ENCODE measurements at regions not wholly inside any gene's neighbourhood (a gene's known extent, or its start where the extent isn't known, plus 50 kb on each side); places are given as distances from the start of the nearest gene placed in this dataset.
"Not testable (repeated sequence)": the region's sequence is repeated elsewhere in the genome, so short reads cannot be mapped to it uniquely, and the experiment has no call there.

GRCh38 chr19:29040951-29041350 lies 172.0 kb downstream of the UQCRFS1 start:
- no peak for TF ChIP-seq CTCF (IDR thresholded peaks at IDR 0.05; ENCODE audit: poor library complexity, severe bottlenecking)
- no peaks in the 10 kb centered on the region for H3K36me3 ChIP-seq (ENCODE audit: low read depth)
- H3K27ac ChIP-seq (ENCODE audit: poor library complexity, severe bottlenecking): no peak overlapping the region
- H3K9me3 ChIP-seq (ENCODE audit: severe bottlenecking): no peaks in the 10 kb centered on the region
- no peaks in the 10 kb centered on the region for H3K4me1 ChIP-seq (ENCODE audit: insufficient read depth, poor library complexity, severe bottlenecking)
- ATAC-seq (ENCODE audit: low read depth) (peak; percentile 17; the same call in 1 of the 3 replicates), DNase-seq (ENCODE audit: low spot score) (no peak)
- no peaks in the 10 kb centered on the region for H3K27me3 ChIP-seq (ENCODE audit: insufficient read depth, poor library complexity, severe bottlenecking)
- no peak overlapping the region for H3K4me3 ChIP-seq (ENCODE audit: severe bottlenecking)

- DNase-seq (ENCODE audit: low spot score) (no peak), ATAC-seq (ENCODE audit: low read depth) (no peak)
- Histone ChIP-seq H3K27ac (ENCODE audit: poor library complexity, severe bottlenecking) (no peak overlapping the region), H3K27me3 (ENCODE audit: insufficient read depth, poor library complexity, severe bottlenecking) (no peaks in the 10 kb centered on the region), H3K4me1 (ENCODE audit: insufficient read depth, poor library complexity, severe bottlenecking) (no peaks in the 10 kb centered on the region), H3K36me3 (ENCODE audit: low read depth) (no peaks in the 10 kb centered on the region), H3K9me3 (ENCODE audit: severe bottlenecking) (no peaks in the 10 kb centered on the region), H3K4me3 (ENCODE audit: severe bottlenecking) (no peak overlapping the region)
- no peak for TF ChIP-seq CTCF (IDR thresholded peaks at IDR 0.05; ENCODE audit: poor library complexity, severe bottlenecking)
Measured at GRCh38 chr19:29040292-29040691, 172.7 kb downstream of the UQCRFS1 start.

GRCh38 chr19:29039036-29039435 lies 173.9 kb downstream of the UQCRFS1 start:
- H3K4me3 ChIP-seq (ENCODE audit: severe bottlenecking); H3K36me3 ChIP-seq (ENCODE audit: low read depth); H3K27ac ChIP-seq (ENCODE audit: poor library complexity, severe bottlenecking); H3K4me1 ChIP-seq (ENCODE audit: insufficient read depth, poor library complexity, severe bottlenecking); H3K27me3 ChIP-seq (ENCODE audit: insufficient read depth, poor library complexity, severe bottlenecking); H3K9me3 ChIP-seq (ENCODE audit: severe bottlenecking); DNase-seq (ENCODE audit: low spot score); ATAC-seq (ENCODE audit: low read depth): not testable (repeated sequence)

GRCh38 chr19:29031216-29031615 lies 181.7 kb downstream of the UQCRFS1 start:
- ATAC-seq (ENCODE audit: low read depth): no peak
- Histone ChIP-seq H3K36me3 (ENCODE audit: low read depth) (no peaks in the 10 kb centered on the region), H3K4me3 (ENCODE audit: severe bottlenecking) (no peak overlapping the region), H3K9me3 (ENCODE audit: severe bottlenecking) (no peaks in the 10 kb centered on the region), H3K4me1 (ENCODE audit: insufficient read depth, poor library complexity, severe bottlenecking) (no peaks in the 10 kb centered on the region), H3K27ac (ENCODE audit: poor library complexity, severe bottlenecking) (no peak overlapping the region), H3K27me3 (ENCODE audit: insufficient read depth, poor library complexity, severe bottlenecking) (no peaks in the 10 kb centered on the region)
- DNase-seq (ENCODE audit: low spot score): no peak
- no peak for TF ChIP-seq CTCF (IDR thresholded peaks at IDR 0.05; ENCODE audit: poor library complexity, severe bottlenecking)

GRCh38 chr19:29029268-29029958 lies 183.5 kb downstream of the UQCRFS1 start:
- no peaks in the 10 kb centered on the region for H3K4me1 ChIP-seq (ENCODE audit: insufficient read depth, poor library complexity, severe bottlenecking)
- H3K9me3 ChIP-seq (ENCODE audit: severe bottlenecking): no peaks in the 10 kb centered on the region
- no peak overlapping the region for H3K27ac ChIP-seq (ENCODE audit: poor library complexity, severe bottlenecking)
- no peak for TF ChIP-seq CTCF (IDR thresholded peaks at IDR 0.05; ENCODE audit: poor library complexity, severe bottlenecking)
- H3K4me3 ChIP-seq (ENCODE audit: severe bottlenecking): no peak overlapping the region
- no peaks in the 10 kb centered on the region for H3K27me3 ChIP-seq (ENCODE audit: insufficient read depth, poor library complexity, severe bottlenecking)
- no peak for DNase-seq (ENCODE audit: low spot score)
- ATAC-seq (ENCODE audit: low read depth): no peak
- H3K36me3 ChIP-seq (ENCODE audit: low read depth): no peaks in the 10 kb centered on the region
